GM21786 (cell line): ENCODE measurements at regions not wholly inside any gene's neighbourhood (a gene's known extent, or its start where the extent isn't known, plus 50 kb on each side); places are given as distances from the start of the nearest gene placed in this dataset.
"Not testable (repeated sequence)": the region's sequence is repeated elsewhere in the genome, so short reads cannot be mapped to it uniquely, and the experiment has no call there.

ENCODE experiments used
- ATAC-seq: cut with Tn5 transposase; IDR thresholded peaks from one replicate; pipeline ENCODE4 v1.9.1; 2021; ENCODE audit not compliant: unreplicated experiment

DNA sequence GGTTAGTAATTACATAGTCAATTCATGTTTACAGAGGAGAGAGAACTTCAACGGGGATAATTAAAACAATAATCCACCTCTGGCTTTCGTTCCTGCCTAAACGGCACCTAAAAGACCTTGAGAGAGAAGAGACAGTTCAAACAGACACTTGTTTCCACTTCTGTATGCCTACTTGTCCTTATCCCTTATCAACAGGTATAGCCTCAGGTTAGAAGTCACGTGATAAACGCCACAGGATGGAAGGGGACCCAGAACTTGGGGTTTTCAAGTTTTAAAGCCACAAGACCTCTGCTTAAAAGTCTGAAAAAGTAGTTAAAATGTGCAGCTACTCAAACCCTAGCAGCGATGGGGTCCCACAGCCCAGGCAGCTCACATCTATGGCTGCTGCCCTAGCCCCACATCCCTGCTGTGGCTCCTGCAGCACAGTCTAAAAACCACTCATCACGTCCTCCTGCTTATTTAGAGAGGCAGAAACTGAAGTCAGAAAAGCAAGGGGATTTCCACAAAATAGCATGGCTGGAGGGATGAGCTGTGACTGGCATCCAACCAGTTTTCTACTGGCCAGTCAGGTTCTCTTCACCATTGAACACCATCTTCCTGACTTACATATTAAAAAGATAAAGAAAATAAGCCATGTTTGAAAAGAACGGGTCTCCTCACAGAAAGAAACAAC is 51.2 kb upstream of the SEC16B start:
- ATAC-seq, result no peak

DNA sequence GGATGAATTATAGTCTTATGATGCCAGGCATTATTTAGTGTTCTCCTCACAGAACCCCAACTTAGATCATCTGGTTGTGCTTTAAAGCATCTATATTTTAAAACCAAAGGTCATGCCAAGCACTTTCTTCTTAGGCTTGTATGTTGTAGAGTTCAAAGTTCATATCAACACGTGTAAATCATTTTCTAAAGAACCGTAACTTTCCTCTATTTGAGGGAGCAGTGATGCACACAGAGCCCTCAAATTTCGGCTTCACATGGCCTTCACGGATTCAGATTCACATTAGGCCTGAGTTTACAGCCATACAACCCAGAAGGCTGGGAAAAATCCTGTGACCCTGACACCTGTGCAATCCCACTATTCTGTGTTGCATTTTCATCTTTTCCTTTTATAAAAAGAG is 52.1 kb upstream of the SEC16B start:
- no peak for ATAC-seq

DNA sequence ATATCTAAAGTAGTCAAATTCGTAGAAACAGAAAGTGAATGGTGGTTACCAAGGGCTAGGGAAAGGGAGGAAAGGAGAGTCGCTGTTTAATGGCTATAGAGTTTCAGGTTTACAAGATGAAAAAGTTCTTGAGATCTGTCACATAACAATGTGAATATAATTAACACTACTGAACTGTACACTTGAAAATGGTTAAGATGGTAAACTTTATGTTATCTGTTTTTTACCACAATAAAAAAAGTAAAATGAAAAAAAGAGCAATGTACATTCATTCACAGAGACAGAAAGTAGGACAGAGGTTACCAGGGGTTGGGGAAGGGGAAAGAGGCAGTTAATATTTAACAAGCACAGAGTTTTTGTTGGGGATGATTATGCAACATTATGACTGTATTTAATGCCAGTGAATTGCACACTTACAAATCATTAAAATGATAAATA is 53.3 kb upstream of the SEC16B start:
- no peak for ATAC-seq

DNA sequence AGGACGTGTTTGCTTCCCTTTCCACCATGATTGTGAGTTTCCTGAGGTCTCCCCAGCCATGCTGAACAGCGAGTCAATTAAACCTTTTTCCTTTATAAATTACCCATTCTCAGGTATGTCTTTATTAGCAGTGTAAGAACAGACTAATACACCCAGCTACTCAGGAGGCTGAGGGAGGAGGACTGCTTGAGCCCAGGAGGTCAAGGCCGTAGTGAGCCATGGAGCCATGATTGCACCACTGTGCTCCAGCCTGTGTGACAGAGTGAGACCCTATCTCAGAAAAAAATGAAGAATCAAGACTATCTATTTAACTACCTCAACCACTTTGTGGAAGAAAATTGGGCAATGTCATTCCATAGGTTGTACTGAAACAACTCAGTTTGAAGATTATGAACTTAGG is 54.6 kb upstream of the SEC16B start:
- no peak for ATAC-seq

DNA sequence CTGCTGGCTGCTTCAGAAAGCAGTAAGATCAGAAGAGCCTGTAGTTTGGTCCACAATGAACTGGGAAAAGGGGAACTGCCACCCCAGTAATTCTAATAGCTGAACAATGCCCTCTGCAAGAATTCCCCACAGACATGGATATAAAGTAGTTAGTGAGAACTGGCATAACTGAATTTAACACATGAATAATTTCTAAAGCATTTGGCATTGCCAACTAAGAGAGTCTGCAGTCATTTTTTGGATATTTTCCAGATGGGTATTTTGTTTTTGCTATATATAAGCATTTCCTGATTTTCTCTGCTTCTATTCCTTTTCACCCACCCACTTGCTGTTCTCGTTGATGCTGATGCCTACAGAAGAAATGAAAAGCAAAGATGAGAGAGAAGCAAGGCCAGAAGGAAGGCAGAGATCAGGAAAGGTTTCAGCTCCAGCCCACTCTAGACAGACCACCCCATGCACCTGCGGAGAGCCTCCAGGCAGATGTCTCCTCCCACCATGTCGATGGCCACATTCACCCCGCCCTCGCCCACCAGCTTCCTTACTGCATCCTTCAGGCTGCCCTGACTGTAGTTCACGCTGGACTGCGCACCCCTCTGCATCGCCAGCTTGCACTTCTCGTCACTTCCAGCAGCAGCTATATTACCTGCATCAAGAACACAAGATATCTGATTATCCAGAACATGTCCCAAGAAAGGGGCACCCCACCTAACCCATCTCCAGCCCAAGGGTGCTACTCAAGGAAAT is 55.9 kb upstream of the SEC16B start:
- ATAC-seq, result no peak

DNA sequence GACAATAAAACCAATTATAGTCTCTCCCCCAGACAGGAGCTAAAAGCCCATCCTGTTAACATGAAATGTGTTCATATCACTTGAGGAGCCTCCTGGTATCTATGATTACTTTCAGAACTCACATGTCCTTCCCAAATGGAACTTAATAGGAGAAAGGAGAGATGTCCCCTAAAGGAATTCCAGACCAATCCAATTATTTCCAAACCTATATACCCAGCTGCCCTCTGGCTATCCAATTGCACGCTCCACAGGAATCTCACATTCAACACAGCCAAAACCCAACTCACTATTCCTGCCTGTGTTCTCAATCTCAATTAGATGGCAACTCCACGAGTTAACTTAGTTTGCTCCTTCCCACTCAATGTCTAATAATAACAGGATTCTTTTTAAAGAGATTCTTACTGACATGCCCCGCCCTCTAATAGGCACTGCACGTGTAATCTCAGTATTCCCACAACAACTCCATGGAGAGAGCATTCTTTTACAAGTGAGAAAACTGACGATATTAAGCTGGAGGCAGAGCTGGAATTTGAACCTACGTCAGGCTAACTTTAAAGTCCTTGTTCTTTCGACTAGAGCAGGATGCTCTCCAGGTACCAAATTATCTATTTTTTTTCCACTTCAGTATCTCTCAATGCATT is 59.1 kb upstream of the SEC16B start:
- ATAC-seq, result no peak

DNA sequence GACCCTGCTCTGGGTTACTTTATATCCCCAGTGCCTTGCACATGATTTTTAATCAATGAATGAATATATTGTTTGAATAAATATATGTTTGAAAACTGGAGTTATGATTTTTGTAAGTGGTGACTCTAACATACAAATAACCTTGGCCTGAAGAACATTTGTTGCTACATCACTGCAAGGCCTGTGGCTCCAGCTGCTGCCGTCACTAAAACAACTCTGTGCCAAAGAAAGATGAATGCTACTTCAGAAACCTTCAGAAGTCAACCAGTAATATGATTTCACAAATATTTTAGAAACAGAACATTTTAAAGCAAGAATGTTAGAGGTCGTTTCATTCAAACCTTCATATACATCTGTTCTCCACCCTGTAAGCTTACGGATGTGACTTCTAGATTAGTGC is 60.6 kb upstream of the SEC16B start:
- ATAC-seq, result no peak

DNA sequence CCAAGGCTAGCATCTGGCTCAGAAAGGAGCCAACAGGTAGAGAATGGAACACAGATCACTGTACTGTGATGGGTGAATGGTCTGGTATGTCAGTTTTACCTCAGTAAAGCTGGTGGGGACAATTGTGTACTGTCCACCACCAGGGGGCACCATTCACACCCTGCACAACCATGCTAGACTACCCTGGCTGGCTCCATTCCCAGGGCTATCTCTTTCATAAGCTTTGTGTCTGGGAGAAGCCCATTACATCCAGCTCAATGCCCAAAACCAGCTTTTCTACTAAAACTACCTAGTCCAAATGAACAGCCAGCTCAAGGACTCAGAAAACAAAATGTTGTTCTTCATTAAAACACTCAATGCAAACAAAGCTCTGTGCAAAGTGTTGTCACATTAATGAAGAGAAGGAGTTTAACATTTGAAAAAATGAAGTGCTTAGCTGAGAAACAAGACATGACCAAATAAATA is 62.0 kb upstream of the RASAL2 start:
- ATAC-seq, result peak; percentile 91

DNA sequence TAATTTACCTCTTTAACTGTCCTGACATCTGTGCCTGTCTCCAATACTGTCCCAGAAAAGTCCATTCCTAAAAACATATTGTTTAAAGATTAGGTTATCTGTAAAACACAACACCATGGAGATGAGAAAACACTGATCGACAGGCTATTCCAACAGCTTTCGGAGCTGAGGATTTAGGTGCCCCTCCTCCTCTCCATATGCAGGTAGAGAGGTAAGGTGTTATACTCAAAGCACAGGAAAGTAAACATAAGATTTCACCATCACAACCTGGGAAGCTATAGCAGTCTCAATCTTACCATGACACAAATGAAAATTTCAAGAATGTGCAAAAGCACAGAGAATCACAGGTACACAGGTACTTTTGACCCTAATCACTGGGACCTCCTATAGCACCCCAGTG is 60.9 kb upstream of the RASAL2 start:
- ATAC-seq, result no peak

DNA sequence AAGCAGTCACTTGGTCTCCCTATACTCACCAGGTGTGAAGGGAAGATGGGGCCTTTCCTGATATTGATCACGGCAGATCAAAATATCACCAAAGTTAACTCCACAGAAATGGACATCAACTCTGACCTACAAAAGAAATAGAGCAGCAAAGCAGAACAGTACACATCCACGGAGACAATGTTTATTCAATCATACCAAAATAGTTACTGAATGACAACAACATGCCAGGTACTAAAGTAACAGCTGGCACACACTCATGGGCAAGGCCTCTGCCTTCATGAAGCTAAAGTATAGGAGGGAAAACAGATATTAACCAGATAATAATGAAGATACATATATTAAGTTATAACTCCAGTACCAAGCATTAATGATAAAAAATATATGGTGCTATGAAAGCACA is 59.2 kb upstream of the RASAL2 start:
- no peak for ATAC-seq

DNA sequence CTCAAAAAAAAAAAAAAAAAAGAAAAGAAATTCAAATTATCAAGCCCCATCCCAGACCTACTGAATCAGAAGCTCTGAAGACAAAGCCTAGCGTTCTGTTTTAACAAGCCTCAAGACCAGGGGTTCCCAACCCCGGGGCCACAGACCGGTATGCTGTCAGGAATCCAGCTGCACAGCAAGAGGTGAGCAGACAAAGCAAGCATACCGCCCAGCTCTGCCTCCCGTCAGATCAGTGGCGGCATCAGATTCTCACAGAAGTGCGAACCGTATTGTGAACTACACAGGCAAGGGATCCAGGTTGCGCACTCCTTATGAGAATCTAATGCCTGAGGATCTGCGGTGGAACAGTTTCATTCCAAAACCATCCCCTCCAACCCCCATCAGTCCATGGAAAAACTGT is 57.8 kb upstream of the RASAL2 start:
- ATAC-seq, result no peak

DNA sequence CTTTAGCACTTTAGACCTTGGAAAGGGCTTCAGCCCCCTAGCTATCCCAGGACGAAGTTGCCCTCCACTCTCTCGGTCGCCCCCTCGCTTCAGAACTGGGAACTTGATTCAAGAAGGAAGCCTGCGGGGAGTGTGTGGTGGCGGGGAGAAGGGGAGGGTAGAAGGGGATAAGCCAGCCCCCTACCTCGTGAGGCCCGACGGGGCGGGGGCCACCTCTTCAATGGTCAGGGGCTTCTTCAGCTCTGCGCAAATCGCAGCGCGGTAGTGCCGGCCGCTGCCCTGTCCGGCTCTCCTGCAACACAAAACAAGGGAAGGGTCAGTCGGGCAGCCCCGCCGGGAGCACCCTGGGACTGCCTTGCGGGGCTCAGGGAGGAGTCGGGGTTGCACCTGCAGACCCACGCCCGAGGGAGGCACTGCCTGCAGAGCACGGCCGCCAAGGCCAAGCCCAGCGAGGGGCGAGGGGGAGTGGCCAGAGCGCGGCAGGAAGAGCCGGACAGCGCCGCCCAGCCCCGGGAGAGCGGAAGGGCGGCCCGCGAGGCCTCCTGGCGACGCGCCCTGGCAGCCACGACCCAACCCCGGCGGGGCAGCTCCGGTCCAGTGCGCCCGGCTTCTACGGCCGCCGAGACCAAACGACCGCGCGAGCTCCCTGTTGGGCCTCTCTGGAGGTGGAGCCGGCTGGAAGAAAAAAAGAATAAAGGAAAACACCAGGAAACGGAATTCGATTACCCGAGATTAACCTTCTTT is 56.2 kb upstream of the RASAL2 start:
- no peak for ATAC-seq

DNA sequence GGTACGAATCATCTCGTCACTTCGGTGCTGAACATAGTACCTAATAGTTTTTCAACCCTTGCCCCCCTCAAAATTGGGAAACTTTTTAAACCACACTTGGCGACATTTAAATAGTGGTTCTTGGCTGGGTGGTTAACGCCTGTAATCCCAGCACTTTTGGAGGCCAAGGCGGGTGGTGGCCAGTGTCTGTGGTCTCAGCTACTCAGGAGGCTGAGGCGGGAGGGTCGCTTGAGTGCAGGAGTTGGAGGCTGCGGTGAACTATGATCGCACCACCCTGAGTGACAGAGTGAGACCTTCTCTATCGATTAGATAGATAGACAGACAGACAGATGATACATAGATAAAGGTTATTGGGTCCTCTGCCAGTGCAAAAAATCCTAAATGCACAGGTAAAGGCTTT is 55.5 kb upstream of the RASAL2 start:
- ATAC-seq, result no peak

DNA sequence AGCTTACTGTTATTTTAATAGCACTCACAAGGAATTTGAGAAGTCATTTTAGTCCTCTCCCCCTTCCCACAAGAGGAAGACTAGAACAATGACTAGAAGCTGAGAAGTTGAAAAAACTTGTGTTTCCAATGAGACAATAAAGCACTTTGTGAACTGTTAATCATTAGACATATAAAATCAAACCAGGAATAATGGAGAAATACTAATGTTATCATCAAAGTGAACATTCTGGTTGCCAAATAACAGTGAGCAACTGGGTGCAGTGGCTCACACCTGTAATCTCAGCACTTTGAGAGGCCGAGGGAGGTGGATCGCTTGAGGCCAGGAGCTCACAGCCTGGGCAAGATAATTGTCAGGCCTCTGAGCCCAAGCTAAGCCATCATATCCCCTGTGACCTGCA is 54.0 kb upstream of the RASAL2 start:
- ATAC-seq, result no peak

DNA sequence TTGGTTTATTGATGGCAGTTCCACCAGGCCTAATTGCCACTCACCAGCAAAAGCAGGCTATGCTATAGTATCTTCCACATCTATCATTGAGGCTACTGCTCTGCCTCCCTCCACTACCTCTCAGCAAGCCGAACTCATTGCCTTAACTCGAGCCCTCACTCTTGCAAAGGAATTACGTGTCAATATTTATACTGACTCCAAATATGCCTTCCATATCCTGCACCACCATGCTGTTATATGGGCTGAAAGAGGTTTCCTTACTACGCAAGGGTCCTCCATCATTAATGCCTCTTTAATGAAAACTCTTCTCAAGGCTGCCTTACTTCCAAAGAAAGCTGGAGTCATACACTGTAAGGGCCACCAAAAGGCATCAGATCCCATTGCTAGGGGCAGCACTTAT is 50.0 kb upstream of the RASAL2 start:
- ATAC-seq, result not testable (repeated sequence)
